B cell (primary cell): ENCODE measurements at regions not wholly inside any gene's neighbourhood (a gene's known extent, or its start where the extent isn't known, plus 50 kb on each side); places are given as distances from the start of the nearest gene placed in this dataset.
"Not testable (repeated sequence)": the region's sequence is repeated elsewhere in the genome, so short reads cannot be mapped to it uniquely, and the experiment has no call there.

Experiments
- ATAC-seq: fragments of 200-7000 bp; cut with Tn5 transposase; one replicate; pipeline ENCODE4 v1.10.0; 2021; ENCODE audit warnings: low read depth, mild to moderate bottlenecking, moderate number of reproducible peaks, moderate library complexity
- CTCF ChIA-PET: fragments of 350-600 bp; sonication (Branson Sonifier 250); formaldehyde crosslinking; loops from one replicate; lab custom pipeline; 2021; ENCODE audit warnings: antibody characterized with exemption, inconsistent platforms; lab: Charles Lee
- POLR2A ChIA-PET: fragments of 350-600 bp; sonication (Branson Sonifier 250); formaldehyde crosslinking; loops from one replicate; lab custom pipeline; 2021; ENCODE audit warnings: antibody characterized with exemption; lab: Charles Lee
- DNase-seq: peaks from one replicate; pipeline ENCODE4 v3.0.0; 2013
- H2AFZ ChIP-seq: 2 replicates; pipeline ENCODE4 v1.6.1; 2012; ENCODE audit warnings: mild to moderate bottlenecking, low read depth, low read length; ENCODE audit not compliant: insufficient read depth, poor library complexity, severe bottlenecking
- H3K27ac ChIP-seq, 2 donors: 1 replicate in 1 of 2; 2 replicates in 1 of 2; pipeline ENCODE4 v1.5.1; 2012 to 2013; ENCODE audit warnings: low read length in 2 of 2, mild to moderate bottlenecking in 2 of 2, moderate library complexity in 1 of 2
- H3K27me3 ChIP-seq, 4 experiments: fragments of 200-600 bp in 1 of 4; sonication (generic) in 1 of 4; replicated peaks in 1 of 4; 1 replicate in 2 of 4; 2 replicates in 2 of 4; pipeline versions ENCODE4 v1.6.1 to v1.7.0; 2013 to 2016; ENCODE audit warnings: low read length in 3 of 4, mild to moderate bottlenecking in 2 of 4, mixed read lengths in 1 of 4, moderate library complexity in 1 of 4; ENCODE audit not compliant: insufficient read depth in 4 of 4, control insufficient read depth in 3 of 4; ENCODE audit errors: control extremely low read depth in 1 of 4
- H3K36me3 ChIP-seq, 2 experiments: replicated peaks in 1 of 2; 1 replicate in 1 of 2; 2 replicates in 1 of 2; pipeline versions ENCODE4 v1.6.1 to v1.7.1; 2013; ENCODE audit warnings: low read length in 1 of 2; ENCODE audit not compliant: insufficient read depth in 2 of 2, control insufficient read depth in 1 of 2; ENCODE audit errors: control extremely low read depth in 1 of 2, extremely low read depth in 1 of 2
- H3K4me1 ChIP-seq, 2 donors: fragments of 200-600 bp in 1 of 2; sonication (generic) in 1 of 2; 1 replicate in 1 of 2; 2 replicates in 1 of 2; pipeline versions ENCODE4 v1.5.1 to v1.6.1; 2013 to 2017; ENCODE audit warnings: low read length in 2 of 2; ENCODE audit not compliant: control insufficient read depth in 2 of 2, insufficient read depth in 2 of 2
- H3K4me2 ChIP-seq: replicated peaks from 2 replicates; pipeline ENCODE3; 2012; ENCODE audit warnings: mild to moderate bottlenecking, low read depth, low read length; ENCODE audit not compliant: poor library complexity, severe bottlenecking
- H3K4me3 ChIP-seq, 5 experiments: fragments of 200-600 bp in 1 of 5; sonication (generic) in 1 of 5; 1 replicate in 3 of 5; 2 replicates in 2 of 5; pipeline versions ENCODE4 v1.5.1 to v1.7.0; 2011 to 2016; ENCODE audit warnings: low read length in 4 of 5, mild to moderate bottlenecking in 4 of 5, low read depth in 2 of 5, control low read depth in 1 of 5, moderate library complexity in 1 of 5; ENCODE audit not compliant: insufficient read depth in 1 of 5; ENCODE audit errors: control extremely low read depth in 1 of 5, extremely low read depth in 1 of 5
- H3K79me2 ChIP-seq: fragments of 200-600 bp; sonication (generic); one replicate; pipeline ENCODE4 v1.6.0; 2016; ENCODE audit warnings: low read length; ENCODE audit not compliant: control insufficient read depth, insufficient read depth
- H3K9ac ChIP-seq: fragments of 200-600 bp; sonication (generic); 2 replicates; pipeline ENCODE4 v1.6.1; 2017; ENCODE audit warnings: mild to moderate bottlenecking, low read length, moderate library complexity
- H3K9me3 ChIP-seq, 3 donors: one replicate each; pipeline versions ENCODE4 v1.6.1 to v1.7.1; 2013; ENCODE audit warnings: low read length in 2 of 3; ENCODE audit not compliant: control insufficient read depth in 2 of 3, insufficient read depth in 1 of 3; ENCODE audit errors: control extremely low read depth in 1 of 3
- H4K20me1 ChIP-seq: 2 replicates; pipeline ENCODE4 v1.6.0; 2012; ENCODE audit warnings: mild to moderate bottlenecking, low read length; ENCODE audit not compliant: insufficient read depth, control insufficient read depth, poor library complexity, severe bottlenecking
- H3K27ac Mint-ChIP-seq: one replicate; pipeline ENCODE4 v1.8.0; 2021; ENCODE audit warnings: mixed read lengths
- H3K27me3 Mint-ChIP-seq: one replicate; pipeline ENCODE4 v1.8.0; 2021; ENCODE audit warnings: mixed read lengths
- H3K4me1 Mint-ChIP-seq: one replicate; pipeline ENCODE4 v1.8.0; 2021; ENCODE audit warnings: mixed read lengths
- H3K4me3 Mint-ChIP-seq: one replicate; pipeline ENCODE4 v1.8.0; 2021; ENCODE audit warnings: mixed read lengths
- H3K9me3 Mint-ChIP-seq: one replicate; pipeline ENCODE4 v1.8.0; 2022; ENCODE audit warnings: mixed read lengths; ENCODE audit not compliant: insufficient read depth
- CTCF ChIP-seq: fragments of 200-600 bp; IDR thresholded peaks from one replicate; pipeline ENCODE4 v1.8.0; 2022; ENCODE audit warnings: antibody characterized with exemption, mild to moderate bottlenecking
- EZH2 ChIP-seq: IDR thresholded peaks from 2 replicates; pipeline ENCODE4 v1.6.1; 2012; ENCODE audit warnings: borderline replicate concordance, low read depth, mild to moderate bottlenecking, moderate library complexity, low read length; ENCODE audit not compliant: insufficient read depth, poor library complexity, severe bottlenecking
- WGBS: methylation state at CpG from one replicate; pipeline ENCODE4 v1.1.5; 2013; ENCODE audit warnings: missing lambda C conversion rate; ENCODE audit not compliant: insufficient coverage; 5-methylcytosine and 5-hydroxymethylcytosine counted together
- intact Hi-C: fragments of 100-400 bp; cut with micrococcal nuclease; formaldehyde crosslinking; loops from one replicate; pipeline ENCODE4 v1.10.0; 2022

- H3K4me1 ChIP-seq = no peaks in the 10 kb centered on the region
- TF ChIP-seq EZH2 (no peak), CTCF (no peak)
- no peaks in the 10 kb centered on the region for H3K9me3 ChIP-seq
- H3K4me3 Mint-ChIP-seq = no peak overlapping the region
- POLR2A ChIA-PET = no interaction called here
- H3K27ac ChIP-seq = no peak overlapping the region
- 60% methylated on average over 1 of the region's 2 CpGs for WGBS
- H3K4me1 Mint-ChIP-seq = no peaks in the 10 kb centered on the region
- peaks cover 6% of the 10 kb centered on the region for H3K27me3 Mint-ChIP-seq
- DNase-seq (no peak), ATAC-seq (no peak)
- CTCF ChIA-PET = no interaction called here
- H3K4me2 ChIP-seq = no peak overlapping the region
- H3K27ac Mint-ChIP-seq = no peak overlapping the region
- no peaks in the 10 kb centered on the region for H3K36me3 ChIP-seq
- H3K79me2 ChIP-seq = no peaks in the 10 kb centered on the region
- no peak overlapping the region for H3K9ac ChIP-seq
- H4K20me1 ChIP-seq = no peaks in the 10 kb centered on the region
- H3K4me3 ChIP-seq = no peak overlapping the region
- no peaks in the 10 kb centered on the region for H3K27me3 ChIP-seq
- intact Hi-C loops = no loop called here
- no peaks in the 10 kb centered on the region for H3K9me3 Mint-ChIP-seq
- no peak overlapping the region for H2AFZ ChIP-seq
These were observed 706.1 kb upstream of the HS6ST1 start for GRCh38 chr2:129024796-129025195.

GRCh38 chr2:129035992-129036391, 717.3 kb upstream of the HS6ST1 start:
- Histone ChIP-seq H3K36me3 (no peaks in the 10 kb centered on the region), H3K27me3 (no peaks in the 10 kb centered on the region), H3K4me2 (no peak overlapping the region), H3K9me3 (no peaks in the 10 kb centered on the region), H3K27ac (no peak overlapping the region), H3K4me1 (no peaks in the 10 kb centered on the region), H2AFZ (no peak overlapping the region), H3K4me3 (no peak overlapping the region), H4K20me1 (no peaks in the 10 kb centered on the region), H3K9ac (no peak overlapping the region), H3K79me2 (no peaks in the 10 kb centered on the region)
- DNase-seq (no peak), ATAC-seq (no peak)
- CTCF ChIA-PET = no interaction called here
- Mint-ChIP-seq H3K4me3 (no peak overlapping the region), H3K27me3 (peaks cover 6% of the 10 kb centered on the region), H3K27ac (no peak overlapping the region), H3K9me3 (peaks cover 3% of the 10 kb centered on the region), H3K4me1 (no peaks in the 10 kb centered on the region)
- intact Hi-C loops = no loop called here
- WGBS = 100% methylated on average over 2 of the region's 3 CpGs
- no peak for TF ChIP-seq CTCF
- TF ChIP-seq EZH2 = no peak
- POLR2A ChIA-PET = no interaction called here

- H3K4me3 Mint-ChIP-seq, H4K20me1 ChIP-seq, H3K4me2 ChIP-seq, H3K36me3 ChIP-seq, H3K4me3 ChIP-seq, H3K27ac ChIP-seq, intact Hi-C loops, H3K4me1 Mint-ChIP-seq, H3K27me3 Mint-ChIP-seq, H3K9ac ChIP-seq, CTCF ChIA-PET, DNase-seq, POLR2A ChIA-PET, H3K27ac Mint-ChIP-seq, H3K27me3 ChIP-seq, H2AFZ ChIP-seq, H3K79me2 ChIP-seq, ATAC-seq, H3K9me3 Mint-ChIP-seq, H3K4me1 ChIP-seq: not testable (repeated sequence)
- H3K9me3 ChIP-seq = peaks cover 0 to 12% (median 0%) of the 10 kb centered on the region in 3 donors
- 81% methylated on average over 8 of the region's 10 CpGs for WGBS
These were observed 725.0 kb upstream of the HS6ST1 start for GRCh38 chr2:129043677-129044076.
